BE2C (cell line): ENCODE measurements at regions not wholly inside any gene's neighbourhood (a gene's known extent, or its start where the extent isn't known, plus 50 kb on each side); places are given as distances from the start of the nearest gene placed in this dataset.

ENCODE experiments used
- DNase-seq: peaks from one replicate; pipeline ENCODE4 v3.0.0-alpha.2; 2020
- H3K27me3 ChIP-seq: fragments of 250-450 bp; sonication (Bioruptor Pico); 2 replicates; pipeline ENCODE4 v1.5.1; 2020; ENCODE audit warnings: mild to moderate bottlenecking
- H3K36me3 ChIP-seq: fragments of 250-450 bp; sonication (Bioruptor Pico); 2 replicates; pipeline ENCODE4 v1.5.1; 2020; ENCODE audit warnings: mild to moderate bottlenecking
- H3K4me1 ChIP-seq: fragments of 250-450 bp; sonication (Bioruptor Pico); 2 replicates; pipeline ENCODE4 v1.5.1; 2020
- H3K4me3 ChIP-seq: 2 replicates; pipeline ENCODE4 v1.5.1; 2011; ENCODE audit warnings: low read depth, low read length
- H3K9me3 ChIP-seq: fragments of 250-450 bp; sonication (Bioruptor Pico); 2 replicates; pipeline ENCODE4 v1.5.1; 2020
- CTCF ChIP-seq: IDR thresholded peaks from 2 replicates; pipeline ENCODE4 v1.5.1; 2012; ENCODE audit warnings: mild to moderate bottlenecking, low read depth, low read length

DNA sequence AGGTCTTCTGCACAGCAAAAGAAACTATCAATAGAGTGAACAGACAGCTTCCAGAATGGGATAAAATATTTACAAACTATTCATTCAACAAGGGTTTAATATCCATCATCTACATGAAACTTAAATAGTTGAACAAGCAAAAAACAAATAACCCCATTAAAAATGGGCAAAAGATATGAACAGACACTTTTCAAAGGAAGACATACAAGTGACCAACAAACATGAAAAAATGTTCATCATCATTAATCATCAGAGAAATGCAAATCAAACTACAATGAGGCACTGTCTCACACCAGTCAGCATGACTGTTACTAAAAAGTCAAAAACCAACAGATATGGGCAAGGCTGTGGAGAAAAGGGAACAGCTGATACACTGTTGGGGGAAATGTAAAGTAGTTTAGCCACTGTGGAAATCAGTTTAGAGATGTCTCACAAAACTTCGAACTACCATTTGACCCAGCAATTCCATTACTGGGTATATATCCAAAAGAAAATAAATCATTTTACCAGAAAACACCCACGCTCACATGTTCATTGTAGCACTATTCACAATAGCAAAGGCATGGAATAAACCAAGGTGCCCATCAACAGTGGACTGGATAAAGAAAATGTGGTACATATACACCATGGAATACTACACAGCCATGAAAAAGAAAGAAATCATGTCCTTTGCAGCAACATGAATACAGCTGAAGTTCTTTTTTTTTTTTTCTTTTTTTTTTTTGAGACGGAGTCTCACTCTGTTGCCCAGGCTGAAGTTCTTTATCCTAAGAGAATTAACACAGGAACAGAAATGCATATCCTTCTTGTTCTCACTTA, 172.6 kb downstream of the KLF6 start:
- Histone ChIP-seq H3K4me3 (no peak overlapping the region), H3K4me1 (no peaks in the 10 kb centered on the region), H3K9me3 (no peaks in the 10 kb centered on the region), H3K27me3 (no peaks in the 10 kb centered on the region), H3K36me3 (no peaks in the 10 kb centered on the region)
- TF ChIP-seq CTCF = no peak
- DNase-seq = no peak

DNA sequence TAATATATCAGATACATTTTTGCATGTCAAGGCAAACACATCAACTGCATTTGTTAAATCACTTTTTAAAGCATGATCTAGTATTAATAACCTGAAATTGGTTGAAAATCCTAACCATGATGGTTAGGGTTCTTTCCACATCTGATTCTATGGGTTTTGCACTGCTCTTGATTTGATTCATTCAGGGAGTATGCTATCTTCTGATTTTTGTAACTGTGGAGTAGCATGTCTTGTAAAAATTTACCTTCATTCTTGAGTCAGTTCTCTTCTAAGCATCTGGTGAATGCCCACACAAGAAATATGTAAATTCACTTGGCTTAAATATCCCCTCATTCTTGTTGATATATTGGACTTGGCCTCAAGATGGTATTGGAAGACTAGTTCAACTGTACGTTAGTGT, 178.7 kb downstream of the KLF6 start:
- no peaks in the 10 kb centered on the region for H3K9me3 ChIP-seq
- H3K27me3 ChIP-seq = no peaks in the 10 kb centered on the region
- DNase-seq = no peak
- TF ChIP-seq CTCF = no peak
- H3K4me3 ChIP-seq = no peak overlapping the region
- no peaks in the 10 kb centered on the region for H3K4me1 ChIP-seq
- H3K36me3 ChIP-seq = no peaks in the 10 kb centered on the region

DNA sequence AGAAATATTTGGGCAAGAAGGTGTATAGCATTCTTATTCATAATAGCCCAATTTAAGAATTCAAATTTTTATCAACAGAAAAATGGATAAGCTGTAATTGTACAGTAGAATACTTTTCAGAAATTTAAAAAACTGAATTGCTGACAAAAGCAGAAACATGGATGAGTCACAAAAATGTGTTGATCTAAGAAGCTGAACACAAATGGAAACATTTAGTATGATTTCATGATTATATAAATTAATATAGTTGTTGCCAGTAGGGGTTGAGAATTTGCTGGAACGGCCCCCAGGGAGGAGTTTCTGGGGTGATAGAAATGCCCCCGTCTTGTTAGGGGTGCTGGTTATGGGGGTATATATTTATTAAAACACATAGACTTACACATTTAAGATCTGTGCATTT, 179.1 kb downstream of the KLF6 start:
- TF ChIP-seq CTCF = no peak
- H3K4me1 ChIP-seq = no peaks in the 10 kb centered on the region
- DNase-seq = no peak

GRCh38 chr10:3595736-3596135, 189.3 kb downstream of the KLF6 start:
- H3K36me3 ChIP-seq = no peaks in the 10 kb centered on the region
- no peak for TF ChIP-seq CTCF
- no peak for DNase-seq

More for the DNA sequence above, 179.1 kb downstream of the KLF6 start:
- Histone ChIP-seq H3K27me3 (no peaks in the 10 kb centered on the region), H3K9me3 (no peaks in the 10 kb centered on the region), H3K36me3 (no peaks in the 10 kb centered on the region), H3K4me3 (no peak overlapping the region)

GRCh38 chr10:3593611-3594010, 191.4 kb downstream of the KLF6 start:
- TF ChIP-seq CTCF = no peak
- Histone ChIP-seq H3K9me3 (no peaks in the 10 kb centered on the region), H3K27me3 (peaks cover 12% of the 10 kb centered on the region), H3K36me3 (no peaks in the 10 kb centered on the region), H3K4me1 (no peaks in the 10 kb centered on the region), H3K4me3 (no peak overlapping the region)
- no peak for DNase-seq

More at GRCh38 chr10:3595736-3596135, 189.3 kb downstream of the KLF6 start:
- H3K4me3 ChIP-seq = no peak overlapping the region
- no peaks in the 10 kb centered on the region for H3K4me1 ChIP-seq
- H3K9me3 ChIP-seq = no peaks in the 10 kb centered on the region
- H3K27me3 ChIP-seq = peaks cover 10% of the 10 kb centered on the region

DNA sequence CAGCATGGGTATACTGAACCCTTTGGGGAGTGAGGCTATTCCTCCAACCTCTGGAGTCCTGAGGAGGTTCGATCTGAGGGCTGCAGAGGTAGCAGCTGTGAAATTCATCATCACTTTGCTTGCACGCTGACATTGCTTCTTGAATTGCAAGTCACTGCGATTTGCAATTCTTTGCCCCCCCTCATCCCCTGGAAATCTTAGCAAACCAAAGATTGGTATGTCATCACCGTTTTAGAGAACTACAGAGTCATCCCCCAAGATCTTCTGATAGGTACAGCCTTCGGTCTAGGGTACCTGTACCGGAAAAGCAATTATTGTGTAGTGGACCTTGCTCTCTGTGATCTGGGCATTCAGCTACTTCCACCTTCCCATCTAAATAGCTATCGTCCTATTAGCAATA, 192.6 kb downstream of the KLF6 start:
- no peak for TF ChIP-seq CTCF
- no peak for DNase-seq
- H3K4me3 ChIP-seq = no peak overlapping the region
- no peaks in the 10 kb centered on the region for H3K4me1 ChIP-seq
- H3K27me3 ChIP-seq = peaks cover 12% of the 10 kb centered on the region
- no peaks in the 10 kb centered on the region for H3K36me3 ChIP-seq
- H3K9me3 ChIP-seq = no peaks in the 10 kb centered on the region
